Activated CD4-positive, alpha-beta T cell treated with anti-CD3 and anti-CD28 coated beads for 36 hours (primary cell): ENCODE measurements at regions not wholly inside any gene's neighbourhood (a gene's known extent, or its start where the extent isn't known, plus 50 kb on each side); places are given as distances from the start of the nearest gene placed in this dataset.

ENCODE experiments used
- ATAC-seq: fragments of 200-7000 bp; cut with Tn5 transposase; one replicate; pipeline ENCODE4 v1.10.0; 2021; ENCODE audit warnings: mild to moderate bottlenecking, moderate library complexity
- CTCF ChIA-PET: fragments of 350-600 bp; sonication (Branson Sonifier 250); formaldehyde crosslinking; loops from one replicate; lab custom pipeline; 2021; ENCODE audit warnings: antibody characterized with exemption; lab: Charles Lee
- POLR2A ChIA-PET: fragments of 350-600 bp; sonication (Branson Sonifier 250); formaldehyde crosslinking; loops from one replicate; lab custom pipeline; 2021; ENCODE audit warnings: antibody characterized with exemption, inconsistent platforms; lab: Charles Lee
- DNase-seq: peaks from one replicate; pipeline ENCODE4 v3.0.0-alpha.2; 2020
- H3K27ac Mint-ChIP-seq: one replicate; pipeline ENCODE4 v1.8.0; 2021; ENCODE audit warnings: mixed read lengths
- H3K27me3 Mint-ChIP-seq: one replicate; pipeline ENCODE4 v1.8.0; 2021; ENCODE audit warnings: mixed read lengths
- H3K36me3 Mint-ChIP-seq: one replicate; pipeline ENCODE4 v1.8.0; 2021; ENCODE audit warnings: low read depth, mixed read lengths
- H3K4me1 Mint-ChIP-seq: one replicate; pipeline ENCODE4 v1.8.0; 2021; ENCODE audit warnings: mixed read lengths
- H3K4me3 Mint-ChIP-seq: one replicate; pipeline ENCODE4 v1.8.0; 2021; ENCODE audit warnings: mild to moderate bottlenecking, moderate library complexity, mixed read lengths
- H3K9me3 Mint-ChIP-seq: one replicate; pipeline ENCODE4 v1.8.0; 2021; ENCODE audit warnings: low read depth, mixed read lengths
- intact Hi-C, 2 experiments: fragments of 100-400 bp; cut with DNase I in 1 of 2; cut with micrococcal nuclease in 1 of 2; formaldehyde crosslinking; loops; one replicate each; pipeline versions ENCODE4 v1.14.2 to v1.15.1; 2022 to 2024; cut with DNase I, micrococcal nuclease

DNA sequence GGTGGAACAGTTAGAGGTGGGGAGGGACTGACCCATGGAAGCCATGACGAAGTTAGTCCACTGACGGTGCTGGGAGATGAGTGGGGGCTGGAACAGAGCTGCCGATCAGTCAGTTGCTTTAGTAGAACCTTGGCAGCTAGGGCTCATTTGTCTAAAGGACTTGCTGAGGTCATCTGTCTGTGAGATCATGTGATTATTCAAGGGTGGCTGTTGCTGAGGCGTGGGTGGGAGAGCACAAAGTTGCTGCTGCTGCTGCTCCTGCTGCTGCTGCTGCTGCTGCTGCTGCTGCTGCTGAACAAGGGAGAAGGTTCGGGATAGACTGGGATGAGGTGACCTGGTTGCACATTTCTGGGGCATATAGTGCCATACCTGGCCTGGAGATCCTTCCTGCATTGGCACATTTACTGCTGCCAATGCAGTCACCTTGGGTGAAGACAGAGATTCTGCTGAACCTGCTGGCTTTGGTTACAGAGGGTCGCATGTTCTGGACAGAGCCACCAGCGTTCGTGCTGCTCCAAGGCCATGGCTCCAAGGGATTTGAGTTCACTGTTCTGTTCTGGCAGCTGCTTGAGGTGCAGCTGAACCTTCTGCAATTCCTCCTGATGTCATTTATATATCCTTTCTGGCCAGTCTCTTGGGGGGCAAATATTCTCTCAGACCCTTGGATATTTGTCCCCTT, 840.5 kb downstream of the HACE1 start:
- CTCF ChIA-PET = no interaction called here
- no peak for DNase-seq

DNA sequence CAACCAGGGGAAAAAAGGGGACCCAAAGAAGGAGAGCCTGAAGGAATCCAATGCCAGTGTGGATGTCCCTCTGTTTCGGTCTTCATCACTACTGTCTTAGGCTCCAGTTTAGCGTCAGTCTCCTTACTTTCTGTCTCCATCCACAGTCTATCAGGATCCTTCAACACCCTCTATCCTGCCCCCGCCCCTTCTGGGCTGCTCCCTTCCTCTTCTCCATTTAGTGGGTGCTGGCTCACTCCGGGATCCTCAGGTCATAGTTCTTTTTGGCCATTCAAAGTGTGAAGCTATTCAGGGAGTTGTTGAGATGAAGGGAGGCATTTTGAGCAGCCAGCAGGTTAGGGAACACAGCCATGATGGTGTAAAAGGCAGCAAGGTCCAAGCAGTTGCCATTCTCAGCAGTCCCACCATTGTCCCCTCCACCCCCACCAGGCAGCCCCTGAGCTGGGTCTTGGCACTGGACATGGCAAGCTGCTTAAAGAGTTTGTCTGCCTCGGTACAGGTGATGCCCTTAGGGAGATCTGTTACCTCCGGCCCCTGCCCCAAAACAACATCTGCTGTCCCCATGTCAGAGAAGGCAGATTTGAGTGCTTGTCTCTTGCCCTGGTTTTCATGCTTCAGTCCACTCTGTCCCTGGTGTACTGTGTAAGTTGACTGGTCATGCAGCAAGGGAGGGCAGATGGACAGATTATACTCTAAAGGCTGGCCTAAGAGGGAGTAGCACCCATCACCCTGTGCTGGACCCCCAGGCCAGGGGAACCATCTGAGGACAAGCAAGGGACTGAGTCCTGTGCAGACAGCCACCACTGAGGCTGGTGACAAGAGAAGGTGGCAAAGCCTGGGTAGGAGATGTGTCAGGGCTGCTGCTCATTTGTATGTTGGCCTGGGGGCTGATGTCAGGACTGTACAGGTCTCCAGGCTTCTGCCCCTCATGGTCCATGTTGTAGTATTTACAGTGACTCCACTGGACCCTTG, 842.0 kb downstream of the HACE1 start:
- ATAC-seq = no peak
- Mint-ChIP-seq H3K4me1 (no peaks in the 10 kb centered on the region), H3K27ac (no peak overlapping the region), H3K27me3 (no peaks in the 10 kb centered on the region), H3K4me3 (no peak overlapping the region), H3K9me3 (no peaks in the 10 kb centered on the region), H3K36me3 (no peaks in the 10 kb centered on the region)
- intact Hi-C loops = no loop called here
- ChIA-PET CTCF (no interaction called here), POLR2A (no interaction called here)
- DNase-seq = no peak

More for the DNA sequence above, 840.5 kb downstream of the HACE1 start:
- Mint-ChIP-seq H3K4me3 (no peak overlapping the region), H3K27me3 (no peaks in the 10 kb centered on the region), H3K27ac (no peak overlapping the region), H3K36me3 (no peaks in the 10 kb centered on the region), H3K9me3 (no peaks in the 10 kb centered on the region), H3K4me1 (no peaks in the 10 kb centered on the region)
- intact Hi-C loops = no loop called here
- no peak for ATAC-seq
- POLR2A ChIA-PET = no interaction called here

GRCh38 chr6:104014163-104014959, 845.4 kb downstream of the HACE1 start:
- Mint-ChIP-seq H3K9me3 (no peaks in the 10 kb centered on the region), H3K36me3 (no peaks in the 10 kb centered on the region), H3K27me3 (no peaks in the 10 kb centered on the region), H3K4me3 (no peak overlapping the region), H3K27ac (no peak overlapping the region), H3K4me1 (no peaks in the 10 kb centered on the region)
- CTCF ChIA-PET = no interaction called here
- POLR2A ChIA-PET = no interaction called here
- intact Hi-C loops = no loop called here
- ATAC-seq (no peak), DNase-seq (no peak)

DNA sequence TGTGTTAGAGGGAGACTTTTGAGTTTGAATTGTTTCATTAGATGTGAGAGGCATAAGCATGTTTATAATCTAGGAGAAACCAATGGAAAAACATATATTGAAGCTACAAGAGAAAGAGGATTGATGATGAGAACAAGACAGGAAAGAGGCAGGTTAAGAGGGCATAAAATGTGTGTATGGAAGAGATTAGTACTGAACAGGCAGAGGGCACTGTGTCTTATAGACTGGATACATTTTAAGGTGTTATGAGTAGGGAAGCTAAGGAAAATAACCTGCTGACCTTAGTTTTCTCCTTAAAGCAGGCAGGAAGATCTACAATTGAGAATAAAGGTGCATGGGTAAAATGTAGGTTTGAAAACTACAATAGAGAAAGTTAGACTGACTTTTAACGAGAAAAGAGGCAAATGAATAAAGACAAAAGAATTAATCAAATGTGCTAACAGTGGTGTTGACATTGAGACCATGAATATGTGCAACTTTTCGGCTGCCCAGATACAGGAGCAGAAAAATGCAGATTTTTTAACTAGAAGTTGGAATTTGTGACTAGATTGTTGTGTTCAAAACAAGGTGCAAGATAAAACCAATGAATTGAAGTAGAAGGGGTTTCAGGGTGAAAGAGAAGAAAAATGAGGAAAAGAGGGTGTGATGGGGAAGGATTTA, 846.3 kb downstream of the HACE1 start:
- Mint-ChIP-seq H3K27ac (no peak overlapping the region), H3K4me3 (no peak overlapping the region), H3K4me1 (no peaks in the 10 kb centered on the region), H3K27me3 (no peaks in the 10 kb centered on the region), H3K36me3 (no peaks in the 10 kb centered on the region), H3K9me3 (no peaks in the 10 kb centered on the region)
- DNase-seq (no peak), ATAC-seq (no peak)
- ChIA-PET CTCF (no interaction called here), POLR2A (no interaction called here)
- intact Hi-C loops = no loop called here

GRCh38 chr6:104010897-104011296, 848.8 kb downstream of the HACE1 start:
- Mint-ChIP-seq H3K9me3 (no peaks in the 10 kb centered on the region), H3K27me3 (no peaks in the 10 kb centered on the region), H3K4me3 (no peak overlapping the region), H3K36me3 (no peaks in the 10 kb centered on the region), H3K4me1 (no peaks in the 10 kb centered on the region), H3K27ac (no peak overlapping the region)
- intact Hi-C loops = no loop called here
- no peak for ATAC-seq
- ChIA-PET POLR2A (no interaction called here), CTCF (no interaction called here)
- no peak for DNase-seq

DNA sequence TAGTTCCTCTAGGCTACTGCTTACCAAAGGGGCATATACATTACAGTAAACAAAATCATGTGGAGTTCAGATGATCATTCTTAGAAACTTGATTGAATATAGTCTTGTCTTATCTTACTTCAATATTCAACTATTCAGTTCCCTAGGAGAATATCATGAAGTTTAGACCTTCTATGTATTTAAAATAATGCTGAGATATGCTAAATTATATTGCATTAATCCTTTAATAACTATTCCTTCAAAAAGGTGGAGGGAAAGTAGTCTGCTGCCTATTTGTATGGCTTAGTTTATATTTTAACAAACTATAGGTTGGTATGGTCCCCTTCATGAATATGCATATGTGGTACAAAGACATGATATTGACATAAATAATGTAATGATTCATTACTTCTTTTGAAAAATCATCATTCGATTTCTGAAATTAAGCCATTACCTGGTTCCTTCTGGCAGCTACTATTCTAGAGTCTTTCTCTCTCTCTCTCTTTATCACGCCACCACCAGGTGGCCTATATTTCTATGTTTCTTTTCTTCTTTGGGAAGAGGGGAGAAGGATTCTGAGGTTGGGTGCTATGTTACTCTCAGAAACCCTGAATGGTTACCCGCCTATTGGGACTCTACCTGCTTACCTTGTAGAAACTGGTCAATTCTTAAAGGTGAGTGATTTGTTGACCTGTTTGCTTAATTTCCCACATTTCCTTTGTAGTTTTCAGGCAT, 855.8 kb downstream of the HACE1 start:
- H3K9me3 Mint-ChIP-seq = no peaks in the 10 kb centered on the region
- POLR2A ChIA-PET = no interaction called here

GRCh38 chr6:103995571-103995970, 864.1 kb downstream of the HACE1 start:
- Mint-ChIP-seq H3K9me3 (peaks cover 5% of the 10 kb centered on the region), H3K27me3 (no peaks in the 10 kb centered on the region), H3K36me3 (no peaks in the 10 kb centered on the region), H3K27ac (no peak overlapping the region), H3K4me3 (no peak overlapping the region), H3K4me1 (no peaks in the 10 kb centered on the region)
- POLR2A ChIA-PET = no interaction called here
- CTCF ChIA-PET = no interaction called here
- DNase-seq (no peak), ATAC-seq (no peak)
- intact Hi-C loops = no loop called here

More for the DNA sequence above, 855.8 kb downstream of the HACE1 start:
- intact Hi-C loops = no loop called here
- Mint-ChIP-seq H3K27me3 (no peaks in the 10 kb centered on the region), H3K4me1 (no peaks in the 10 kb centered on the region), H3K4me3 (no peak overlapping the region), H3K36me3 (no peaks in the 10 kb centered on the region), H3K27ac (no peak overlapping the region)
- CTCF ChIA-PET = no interaction called here
- no peak for ATAC-seq
- DNase-seq = no peak

DNA sequence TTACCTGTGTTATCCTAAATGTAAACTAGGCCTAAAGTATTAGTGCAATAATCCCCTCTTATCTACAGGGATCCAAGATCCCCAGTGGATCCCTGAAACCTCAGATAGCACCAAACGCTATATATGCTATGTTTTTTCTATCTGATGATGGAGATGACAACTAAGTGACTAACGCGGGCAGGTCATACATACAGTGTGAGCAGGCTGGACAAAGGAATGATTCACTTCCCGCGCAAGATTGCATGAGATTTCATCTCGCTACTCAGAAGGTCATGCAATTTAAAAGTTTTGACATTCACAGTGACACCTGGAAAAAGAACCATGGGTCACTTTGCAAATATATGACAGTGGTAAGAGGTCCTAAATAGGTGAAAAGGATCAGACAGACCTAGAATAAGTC, 875.9 kb downstream of the HACE1 start:
- H3K27me3 Mint-ChIP-seq = no peaks in the 10 kb centered on the region
- CTCF ChIA-PET = no interaction called here
- intact Hi-C loops = no loop called here
- H3K27ac Mint-ChIP-seq = no peak overlapping the region
- no peak for DNase-seq
- H3K36me3 Mint-ChIP-seq = no peaks in the 10 kb centered on the region
- H3K4me3 Mint-ChIP-seq = no peak overlapping the region
- POLR2A ChIA-PET = no interaction called here
- peaks cover 2% of the 10 kb centered on the region for H3K9me3 Mint-ChIP-seq
- H3K4me1 Mint-ChIP-seq = no peaks in the 10 kb centered on the region
- no peak for ATAC-seq

- Mint-ChIP-seq H3K4me1 (no peaks in the 10 kb centered on the region), H3K4me3 (no peak overlapping the region), H3K36me3 (no peaks in the 10 kb centered on the region), H3K9me3 (peaks cover 2% of the 10 kb centered on the region), H3K27me3 (no peaks in the 10 kb centered on the region), H3K27ac (no peak overlapping the region)
- no peak for ATAC-seq
- DNase-seq = no peak
- POLR2A ChIA-PET = no interaction called here
- intact Hi-C loops = no loop called here
- CTCF ChIA-PET = interaction anchor here (0.6 kb wide), 1 partner anchor 66 kb away, joined by 3 read pairs; no protein-coding TSS in a partner anchor
These were observed 876.7 kb downstream of the HACE1 start for GRCh38 chr6:103983011-103983410.

DNA sequence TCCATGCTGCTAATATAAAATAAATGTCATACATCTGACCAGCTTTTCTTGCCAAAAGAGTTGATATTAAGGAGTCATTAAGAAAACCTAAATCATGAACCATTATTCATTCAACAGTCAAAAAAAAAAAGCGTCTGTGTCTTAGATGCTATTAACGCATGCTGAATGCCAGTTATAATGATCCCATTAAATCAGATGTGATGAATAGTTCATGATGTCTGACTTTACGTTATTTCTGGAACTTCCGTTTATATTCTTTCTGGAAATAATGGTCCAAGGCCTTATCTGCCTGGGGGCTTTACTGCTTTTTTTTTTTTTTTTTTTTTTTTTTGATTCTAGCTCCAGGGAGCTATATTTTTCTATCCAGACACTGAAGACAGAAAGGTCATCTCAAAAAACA, 877.1 kb downstream of the HACE1 start:
- intact Hi-C loops = no loop called here
- DNase-seq (no peak), ATAC-seq (no peak)
- POLR2A ChIA-PET = no interaction called here
- H3K4me3 Mint-ChIP-seq = no peak overlapping the region
- no peak overlapping the region for H3K27ac Mint-ChIP-seq
- H3K27me3 Mint-ChIP-seq = no peaks in the 10 kb centered on the region
- peaks cover 2% of the 10 kb centered on the region for H3K9me3 Mint-ChIP-seq
- CTCF ChIA-PET = interaction anchor here (0.6 kb wide), 1 partner anchor 66 kb away, joined by 3 read pairs; no protein-coding TSS in a partner anchor
- no peaks in the 10 kb centered on the region for H3K4me1 Mint-ChIP-seq
- H3K36me3 Mint-ChIP-seq = no peaks in the 10 kb centered on the region

DNA sequence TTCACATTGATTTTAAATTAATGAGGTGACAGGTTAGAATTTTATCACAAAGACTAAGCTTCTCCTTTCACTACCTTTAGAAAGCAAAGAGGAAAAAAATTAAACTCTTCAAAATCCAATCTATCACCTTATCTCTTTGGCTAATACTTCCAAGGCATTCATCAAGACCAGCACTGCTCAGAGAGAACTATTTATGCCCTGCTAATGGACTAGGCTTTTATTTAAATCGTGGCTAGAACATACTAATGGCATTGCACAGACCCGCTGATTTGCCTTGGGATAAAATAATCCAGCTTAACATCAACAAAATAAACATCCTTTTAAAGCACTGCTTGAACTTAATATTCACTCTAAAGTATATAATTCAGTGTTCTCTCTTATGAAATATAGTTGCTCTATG, 880.4 kb downstream of the HACE1 start:
- intact Hi-C loops = no loop called here
- H3K27me3 Mint-ChIP-seq = no peaks in the 10 kb centered on the region
- no peaks in the 10 kb centered on the region for H3K36me3 Mint-ChIP-seq
- H3K9me3 Mint-ChIP-seq = peaks cover 2% of the 10 kb centered on the region
- H3K27ac Mint-ChIP-seq = no peak overlapping the region
- no peak for DNase-seq
- POLR2A ChIA-PET = no interaction called here
- H3K4me1 Mint-ChIP-seq = no peaks in the 10 kb centered on the region
- no peak overlapping the region for H3K4me3 Mint-ChIP-seq
- ATAC-seq = no peak
- CTCF ChIA-PET = no interaction called here
